Esophagus squamous epithelium (tissue), 4 donors: ENCODE measurements at regions not wholly inside any gene's neighbourhood (a gene's known extent, or its start where the extent isn't known, plus 50 kb on each side); places are given as distances from the start of the nearest gene placed in this dataset.

Source experiments
- CTCF ChIP-seq, 6 experiments: fragments of 450-650 bp in 4 of 6; fragments of 200-600 bp in 2 of 6; sonication (generic) in 2 of 6; IDR thresholded peaks; one replicate each; pipeline ENCODE4 v1.5.1; 2016 to 2019; ENCODE audit warnings: antibody characterized with exemption in 6 of 6, mild to moderate bottlenecking in 4 of 6, moderate library complexity in 4 of 6
- POLR2A ChIP-seq, 4 donors: fragments of 450-650 bp; IDR thresholded peaks; one replicate each; pipeline ENCODE4 v1.6.1; 2017; ENCODE audit warnings: antibody characterized with exemption in 4 of 4, mild to moderate bottlenecking in 4 of 4, moderate library complexity in 3 of 4

GRCh38 chr1:181356505-181357340 is 126.6 kb upstream of the CACNA1E start:
- TF ChIP-seq CTCF (IDR thresholded peaks at IDR 0.05) (no peak), POLR2A (IDR thresholded peaks at IDR 0.05) (no peak)
